CD1c-positive myeloid dendritic cell (primary cell): ENCODE measurements at regions not wholly inside any gene's neighbourhood (a gene's known extent, or its start where the extent isn't known, plus 50 kb on each side); places are given as distances from the start of the nearest gene placed in this dataset.
"Not testable (repeated sequence)": the region's sequence is repeated elsewhere in the genome, so short reads cannot be mapped to it uniquely, and the experiment has no call there.

Source experiments
- DNase-seq: peaks from one replicate; pipeline ENCODE4 v3.0.0-alpha.2; 2016; ENCODE audit errors: extremely low spot score

DNA sequence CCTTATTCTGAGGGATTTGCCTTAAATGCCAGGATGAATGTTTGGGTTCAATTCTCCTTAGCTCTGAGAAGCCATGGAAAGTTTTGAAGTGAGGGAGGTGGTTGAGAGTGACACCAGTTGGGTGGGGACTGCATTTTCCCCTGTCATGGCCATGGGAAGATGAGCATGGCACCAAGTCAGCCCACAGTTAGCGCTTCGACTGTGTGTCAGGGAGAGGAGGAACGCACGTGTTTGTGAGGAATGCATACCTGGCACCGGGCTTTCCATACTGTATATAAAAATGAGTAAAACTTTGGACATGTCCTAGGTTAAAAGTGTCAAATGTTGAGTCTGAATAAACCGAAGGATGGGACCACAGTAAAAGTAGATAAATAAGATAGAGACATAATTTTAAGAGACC, 187.5 kb upstream of the KL start:
- no peak for DNase-seq

DNA sequence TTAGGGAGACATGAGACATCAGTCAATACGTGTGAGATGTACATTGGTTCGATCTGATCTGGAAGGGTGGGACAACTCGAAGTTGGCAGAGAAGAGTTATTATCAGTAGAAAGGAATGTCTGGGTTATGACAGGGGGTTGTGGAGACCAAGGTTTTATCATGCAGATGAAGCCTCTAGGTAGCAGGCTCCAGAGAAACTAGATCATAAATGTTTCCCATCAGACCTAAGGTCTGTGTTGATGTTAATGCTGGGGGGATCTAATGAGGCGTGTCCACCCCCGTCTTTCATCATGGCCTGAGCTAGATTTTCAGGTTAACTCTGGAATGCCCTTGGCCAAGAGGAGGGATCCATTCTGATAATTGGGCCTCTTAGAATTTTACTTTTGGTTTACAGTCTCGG, 187.0 kb upstream of the KL start:
- DNase-seq: no peak

- no peak for DNase-seq
Observed at GRCh38 chr13:32829676-32830335, 186.4 kb upstream of the KL start.

- no peak for DNase-seq
Observed at GRCh38 chr13:32830336-32831031, 185.7 kb upstream of the KL start.

DNA sequence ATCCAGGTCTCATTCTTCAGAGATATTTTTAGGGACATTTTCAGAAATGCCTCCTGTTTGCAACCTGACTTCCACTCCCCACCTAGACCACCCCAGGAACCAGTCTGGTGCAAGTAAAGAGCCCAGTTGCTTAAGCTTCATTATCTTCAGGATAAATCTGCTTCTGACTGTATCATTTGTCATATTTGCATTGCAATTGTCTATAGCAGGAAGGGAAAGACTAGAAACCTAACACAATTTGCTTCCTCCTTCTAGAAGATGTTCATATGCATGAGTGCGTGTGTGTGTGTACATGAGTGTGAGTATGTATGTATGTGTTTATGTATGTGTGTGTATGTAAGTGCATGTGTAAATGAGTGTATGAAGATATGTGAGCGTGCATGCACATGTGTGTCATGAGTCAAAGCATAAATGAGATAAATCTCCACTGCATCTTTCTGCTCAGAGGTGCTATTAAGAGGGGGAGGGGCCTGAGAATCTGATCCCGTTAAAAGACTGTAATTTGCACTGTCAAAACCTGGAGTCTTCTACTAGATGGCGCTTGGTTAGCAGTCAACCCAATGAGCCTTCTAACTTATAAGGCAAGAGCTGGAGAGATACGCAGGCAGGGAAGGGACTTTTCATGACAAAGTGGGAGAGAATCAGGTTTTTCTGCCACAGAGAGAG, 178.8 kb upstream of the KL start:
- DNase-seq: no peak

- DNase-seq: no peak
Observed at GRCh38 chr13:32837973-32838927, 178.0 kb upstream of the KL start.

GRCh38 chr13:32838945-32839344, 177.3 kb upstream of the KL start:
- no peak for DNase-seq

- DNase-seq: no peak
Observed at GRCh38 chr13:32840113-32840512, 176.1 kb upstream of the KL start.

DNA sequence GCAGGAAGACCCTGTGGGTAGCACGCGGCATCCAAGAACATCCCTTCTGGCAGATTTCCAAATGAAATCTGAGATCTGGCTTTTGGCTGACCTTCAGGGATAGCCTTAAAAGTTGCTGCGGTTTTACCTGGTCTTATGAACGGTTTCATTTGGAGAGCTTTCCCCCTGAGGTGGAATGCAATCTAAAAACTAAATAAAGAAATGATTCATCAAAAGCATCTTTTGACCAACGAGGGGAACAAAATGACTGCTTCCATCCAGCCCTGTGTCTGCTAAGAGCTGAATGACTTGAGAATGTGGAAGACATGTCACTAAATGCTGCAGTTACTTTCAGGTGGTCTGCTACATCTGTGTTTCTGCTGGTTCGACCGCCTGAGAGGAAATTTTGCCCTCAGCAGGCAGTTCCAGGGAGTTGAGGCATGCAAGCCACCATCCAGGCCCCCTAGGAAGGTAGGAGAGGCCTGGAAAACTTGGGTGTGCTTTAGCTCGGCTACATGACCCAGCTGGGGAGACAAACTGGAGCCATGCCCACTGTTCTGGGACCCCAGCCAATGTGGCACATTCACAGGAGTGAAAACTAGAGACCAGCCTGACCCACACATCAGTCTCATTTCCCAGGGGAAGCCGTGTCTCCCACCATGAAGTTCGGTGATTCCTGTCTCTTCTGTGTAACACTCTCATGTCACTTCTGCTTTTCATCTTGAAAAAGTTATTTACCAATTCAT, 175.1 kb upstream of the KL start:
- no peak for DNase-seq

DNA sequence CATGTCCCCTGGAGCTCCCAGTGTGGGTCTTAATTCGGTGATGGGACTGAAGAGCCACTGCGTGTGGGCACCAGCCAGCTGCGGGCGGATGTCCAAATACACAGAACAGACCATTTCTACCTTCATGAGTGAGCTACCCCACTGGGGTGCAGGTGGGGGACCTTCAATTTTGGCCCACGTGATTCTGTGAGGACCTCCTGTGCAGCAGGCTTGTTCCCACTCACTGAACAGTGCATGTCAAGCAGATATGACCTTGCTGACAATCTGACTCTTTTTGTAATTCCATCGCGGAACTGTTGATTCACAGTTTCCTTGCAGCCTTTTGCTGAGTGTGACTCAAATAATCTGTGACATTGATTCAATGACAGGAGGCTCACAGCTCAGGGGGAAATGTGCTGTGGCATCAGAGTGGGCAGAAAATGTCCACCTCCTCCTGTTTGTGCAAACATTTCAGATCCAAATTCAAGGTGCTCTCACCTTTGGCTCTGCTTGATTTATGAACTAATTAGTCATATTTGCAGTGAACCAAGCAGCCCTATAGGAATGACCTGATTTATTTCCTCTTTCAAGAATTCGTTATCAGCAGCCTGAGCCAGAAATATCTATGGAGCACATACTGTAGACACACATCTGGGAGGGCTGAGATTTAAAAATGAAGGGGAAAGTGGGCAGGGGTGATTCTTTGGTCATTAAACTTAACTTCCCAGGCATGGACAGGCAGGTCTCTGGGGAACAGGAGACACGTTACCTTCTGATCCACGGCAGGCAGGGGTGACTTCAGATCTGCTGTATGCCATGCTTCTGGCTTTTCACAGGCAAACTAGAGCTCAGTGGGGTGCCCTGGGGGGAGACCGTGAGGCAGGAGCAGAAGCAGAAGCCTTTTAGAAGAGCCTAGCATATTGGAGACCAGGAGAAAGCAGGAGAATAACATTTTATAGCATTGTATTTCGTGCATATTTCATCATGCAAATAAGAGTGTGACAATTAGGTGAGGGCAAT, 170.0 kb upstream of the KL start:
- DNase-seq: no peak

GRCh38 chr13:32847976-32848375, 168.2 kb upstream of the KL start:
- not testable (repeated sequence) for DNase-seq

DNA sequence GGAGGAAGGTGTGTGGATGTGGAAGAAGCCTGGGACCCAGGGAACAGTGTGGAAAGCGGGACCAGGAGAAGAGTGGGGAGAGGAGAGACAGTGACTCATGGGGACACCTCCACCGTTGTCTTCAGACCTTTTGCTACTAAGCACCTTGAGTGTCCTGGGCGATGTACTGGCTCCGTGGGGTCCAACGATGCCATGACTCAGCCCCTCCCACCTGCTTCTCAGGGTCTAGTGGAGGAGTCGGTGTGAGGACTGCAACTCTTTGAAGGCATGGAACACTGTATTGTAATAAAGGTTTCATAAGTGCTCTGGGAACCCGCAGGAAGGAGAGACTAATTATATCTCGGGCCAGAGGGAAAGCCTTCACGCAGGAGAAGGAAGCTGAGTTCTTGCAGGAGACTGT, 166.9 kb upstream of the KL start:
- no peak for DNase-seq

GRCh38 chr13:32850316-32851052, 165.7 kb upstream of the KL start:
- DNase-seq: no peak

DNA sequence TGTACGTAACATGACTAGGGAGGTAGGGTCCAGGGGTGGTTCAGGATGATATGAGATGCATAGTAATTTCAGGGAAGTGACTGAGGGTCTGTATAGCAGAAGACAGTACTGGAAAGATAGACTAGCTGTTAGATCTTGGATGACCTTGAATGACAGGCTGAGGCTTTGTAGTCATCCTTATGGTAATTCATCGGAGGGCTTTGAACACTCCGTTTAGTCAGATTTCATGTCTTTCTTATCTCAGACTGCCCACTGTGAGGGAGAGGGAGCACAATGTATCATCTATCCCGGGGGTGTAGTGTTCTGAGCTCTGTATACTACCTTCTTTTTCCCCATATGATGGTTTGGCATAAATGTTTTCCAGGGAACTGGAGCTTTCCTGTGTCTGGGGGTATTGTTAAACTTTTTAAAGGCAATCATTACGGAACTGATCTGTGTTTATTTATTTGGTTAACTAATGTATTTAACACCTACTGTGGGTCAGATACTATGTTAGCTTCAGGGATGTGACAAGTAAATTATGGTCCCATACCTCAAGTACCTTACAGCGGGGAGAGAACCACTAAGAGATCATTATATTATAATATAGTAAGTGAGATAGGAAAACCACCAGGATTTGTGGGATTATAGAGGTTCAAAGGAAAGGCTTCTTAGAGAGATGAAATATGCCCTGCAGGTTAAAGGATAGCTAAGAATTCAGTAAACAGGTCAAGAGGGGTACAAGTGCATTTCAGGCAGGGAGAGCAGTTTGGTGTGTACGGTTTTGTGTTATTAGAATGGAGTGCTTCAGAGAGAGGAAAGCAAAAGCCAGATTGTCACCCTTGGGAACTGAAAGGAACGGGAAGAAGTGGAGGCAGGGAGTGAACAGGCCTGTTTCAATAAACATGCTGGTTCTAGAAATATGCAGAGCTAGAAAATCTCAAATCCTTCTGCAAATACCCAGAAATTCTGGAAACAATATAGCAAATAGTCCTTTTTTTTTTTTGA, 164.8 kb upstream of the KL start:
- DNase-seq: no peak

GRCh38 chr13:32852526-32852925, 163.7 kb upstream of the KL start:
- no peak for DNase-seq

- no peak for DNase-seq
Observed at GRCh38 chr13:32857077-32857476, 159.1 kb upstream of the KL start.

GRCh38 chr13:32857689-32858088, 158.5 kb upstream of the KL start:
- no peak for DNase-seq

DNA sequence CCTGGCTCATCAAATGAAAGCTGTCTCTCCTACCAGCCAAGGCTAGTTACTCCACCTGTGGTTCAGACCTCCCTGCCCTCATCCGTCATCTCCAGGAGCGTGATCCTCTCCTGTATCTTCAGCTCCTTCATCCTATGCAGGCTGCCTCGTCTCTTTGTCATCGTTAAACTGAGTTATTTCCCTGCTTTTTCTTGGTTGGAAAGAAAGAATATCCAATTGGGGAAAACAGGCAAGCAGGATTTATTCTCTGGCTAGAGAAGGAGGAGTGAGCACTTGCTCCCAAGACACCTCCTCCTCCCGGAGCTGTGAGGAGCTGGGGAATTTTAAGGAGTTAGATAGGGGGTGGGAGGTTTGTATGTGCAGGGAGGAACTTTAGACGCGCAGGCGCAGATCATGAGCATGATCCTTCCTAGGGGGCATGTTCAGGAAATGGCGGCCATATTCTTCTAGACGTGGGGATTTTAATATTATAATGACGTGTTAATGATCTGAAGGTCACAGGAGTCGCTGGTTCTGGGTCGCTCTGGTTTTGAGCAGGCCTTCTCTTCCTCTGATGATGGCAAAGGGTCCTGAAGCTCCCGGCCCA, 156.4 kb upstream of the KL start:
- DNase-seq: no peak
